Esophagus muscularis mucosa (tissue), 4 donors: ENCODE measurements at regions not wholly inside any gene's neighbourhood (a gene's known extent, or its start where the extent isn't known, plus 50 kb on each side); places are given as distances from the start of the nearest gene placed in this dataset.

ENCODE experiments used
- CTCF ChIP-seq, 3 experiments: fragments of 200-600 bp in 2 of 3; fragments of 450-650 bp in 1 of 3; sonication (generic) in 2 of 3; IDR thresholded peaks; one replicate each; pipeline ENCODE4 v1.5.1; 2017 to 2019; ENCODE audit warnings: antibody characterized with exemption in 3 of 3, mild to moderate bottlenecking in 2 of 3, moderate library complexity in 1 of 3
- EP300 ChIP-seq: sonication (generic); formaldehyde crosslinking; IDR thresholded peaks from one replicate; pipeline ENCODE4 v1.6.1; 2017; ENCODE audit warnings: antibody characterized with exemption
- POLR2A ChIP-seq: fragments of 450-650 bp; IDR thresholded peaks from one replicate; pipeline ENCODE4 v1.6.1; 2017; ENCODE audit warnings: antibody characterized with exemption, moderate library complexity, mild to moderate bottlenecking, low read depth
- POLR2AphosphoS5 ChIP-seq, 2 donors: sonication (generic); formaldehyde crosslinking; IDR thresholded peaks; one replicate each; pipeline ENCODE4 v1.6.1; 2017; ENCODE audit warnings: antibody characterized with exemption in 2 of 2

- TF ChIP-seq CTCF (IDR thresholded peaks at IDR 0.05) (no peak), POLR2AphosphoS5 (IDR thresholded peaks at IDR 0.05) (no peak), POLR2A (no peak), EP300 (no peak)
Observed at GRCh38 chr4:127015667-127016117, 617.1 kb upstream of the INTU start.
